UCSD-AML1 (cell line): ENCODE measurements at regions not wholly inside any gene's neighbourhood (a gene's known extent, or its start where the extent isn't known, plus 50 kb on each side); places are given as distances from the start of the nearest gene placed in this dataset.

Experiments used
- DNase-seq: peaks from one replicate; lab custom pipeline; 2025; ENCODE audit not compliant: unreplicated experiment; lab: John Stamatoyannopoulos, UW

- no peak for DNase-seq
Observed at GRCh38 chr4:186930024-186930423, 206.4 kb upstream of the FAT1 start.

- DNase-seq: no peak
Observed at GRCh38 chr4:186931519-186931918, 207.9 kb upstream of the FAT1 start.

- DNase-seq: no peak
Observed at GRCh38 chr4:186932196-186932595, 208.5 kb upstream of the FAT1 start.

- DNase-seq: no peak
Observed at GRCh38 chr4:186932631-186933187, 209.1 kb upstream of the FAT1 start.

GRCh38 chr4:186934244-186934643 is 210.6 kb upstream of the FAT1 start:
- no peak for DNase-seq

- DNase-seq: no peak
Observed at GRCh38 chr4:186934841-186935443, 211.3 kb upstream of the FAT1 start.

GRCh38 chr4:186935901-186936300 is 212.2 kb upstream of the FAT1 start:
- DNase-seq: no peak

GRCh38 chr4:186936496-186937375 is 213.1 kb upstream of the FAT1 start:
- DNase-seq: no peak

GRCh38 chr4:186939226-186939625 is 215.6 kb upstream of the FAT1 start:
- DNase-seq: no peak

- no peak for DNase-seq
Observed at GRCh38 chr4:186939766-186940165, 216.1 kb upstream of the FAT1 start.

- no peak for DNase-seq
Observed at GRCh38 chr4:186940476-186940875, 216.8 kb upstream of the FAT1 start.

GRCh38 chr4:186942758-186943377 is 219.2 kb upstream of the FAT1 start:
- no peak for DNase-seq

- no peak for DNase-seq
Observed at GRCh38 chr4:186943411-186943810, 219.8 kb upstream of the FAT1 start.

GRCh38 chr4:186946136-186946535 is 222.5 kb upstream of the FAT1 start:
- no peak for DNase-seq

- no peak for DNase-seq
Observed at GRCh38 chr4:186946682-186947294, 223.1 kb upstream of the FAT1 start.

GRCh38 chr4:186948361-186949242 is 224.9 kb upstream of the FAT1 start:
- no peak for DNase-seq

GRCh38 chr4:186949847-186950246 is 226.2 kb upstream of the FAT1 start:
- DNase-seq: no peak

- DNase-seq: no peak
Observed at GRCh38 chr4:186952709-186953108, 229.1 kb upstream of the FAT1 start.

- no peak for DNase-seq
Observed at GRCh38 chr4:186953599-186954260, 230.1 kb upstream of the FAT1 start.

- no peak for DNase-seq
Observed at GRCh38 chr4:186954509-186954908, 230.9 kb upstream of the FAT1 start.
